Esophagus muscularis mucosa (tissue), 4 donors: ENCODE measurements at regions not wholly inside any gene's neighbourhood (a gene's known extent, or its start where the extent isn't known, plus 50 kb on each side); places are given as distances from the start of the nearest gene placed in this dataset.

Experiments
- DNase-seq: peaks from one replicate; pipeline ENCODE4 v3.0.0-alpha.2; 2017; ENCODE audit errors: extremely low spot score
- H3K27ac ChIP-seq, 4 donors: fragments of 200-600 bp; sonication (generic); replicated peaks in 1 of 4; 1 replicate in 3 of 4; 2 replicates in 1 of 4; pipeline ENCODE4 v1.5.1; 2016 to 2019; ENCODE audit warnings: mild to moderate bottlenecking in 1 of 4
- H3K27me3 ChIP-seq, 4 donors: fragments of 200-600 bp; sonication (generic); one replicate each; pipeline versions ENCODE4 v1.5.1 to v1.6.0; 2016 to 2019
- H3K36me3 ChIP-seq, 4 donors: fragments of 200-600 bp; sonication (generic); one replicate each; pipeline ENCODE4 v1.5.1; 2016 to 2019
- H3K4me1 ChIP-seq, 4 donors: fragments of 200-600 bp; sonication (generic); one replicate each; pipeline ENCODE4 v1.5.1; 2016 to 2019
- H3K4me3 ChIP-seq, 4 donors: fragments of 200-600 bp; sonication (generic); 1 replicate in 2 of 4; 2 replicates in 2 of 4; pipeline ENCODE4 v1.5.1; 2016 to 2019; ENCODE audit warnings: mild to moderate bottlenecking in 4 of 4, moderate library complexity in 1 of 4
- H3K9me3 ChIP-seq, 4 donors: fragments of 200-600 bp; sonication (generic); 1 replicate in 3 of 4; 2 replicates in 1 of 4; pipeline ENCODE4 v1.5.1; 2016 to 2019
- CTCF ChIP-seq, 3 experiments: fragments of 200-600 bp in 2 of 3; fragments of 450-650 bp in 1 of 3; sonication (generic) in 2 of 3; IDR thresholded peaks; one replicate each; pipeline ENCODE4 v1.5.1; 2017 to 2019; ENCODE audit warnings: antibody characterized with exemption in 3 of 3, mild to moderate bottlenecking in 2 of 3, moderate library complexity in 1 of 3
- EP300 ChIP-seq: sonication (generic); formaldehyde crosslinking; IDR thresholded peaks from one replicate; pipeline ENCODE4 v1.6.1; 2017; ENCODE audit warnings: antibody characterized with exemption
- POLR2A ChIP-seq: fragments of 450-650 bp; IDR thresholded peaks from one replicate; pipeline ENCODE4 v1.6.1; 2017; ENCODE audit warnings: antibody characterized with exemption, moderate library complexity, mild to moderate bottlenecking, low read depth
- POLR2AphosphoS5 ChIP-seq, 2 donors: sonication (generic); formaldehyde crosslinking; IDR thresholded peaks; one replicate each; pipeline ENCODE4 v1.6.1; 2017; ENCODE audit warnings: antibody characterized with exemption in 2 of 2
- WGBS: methylation state at CpG from one replicate; pipeline ENCODE4 v1.1.5; 2018; 5-methylcytosine and 5-hydroxymethylcytosine counted together
- intact Hi-C: fragments of 100-400 bp; cut with DNase I; formaldehyde crosslinking; loops from one replicate; pipeline ENCODE4 v1.15.1; 2023

GRCh38 chr5:143566139-143566538, 162.7 kb upstream of the NR3C1 start:
- no peaks in the 10 kb centered on the region for H3K27me3 ChIP-seq
- no peaks in the 10 kb centered on the region for H3K4me1 ChIP-seq
- H3K4me3 ChIP-seq, result no peak overlapping the region
- DNase-seq, result no peak
- H3K9me3 ChIP-seq, result no peaks in the 10 kb centered on the region
- no peak for TF ChIP-seq EP300
- no peak for TF ChIP-seq CTCF (IDR thresholded peaks at IDR 0.05)
- TF ChIP-seq POLR2AphosphoS5 (IDR thresholded peaks at IDR 0.05), result no peak
- TF ChIP-seq POLR2A, result no peak
- intact Hi-C loops, result no loop called here
- H3K36me3 ChIP-seq, result no peaks in the 10 kb centered on the region
- no peak overlapping the region for H3K27ac ChIP-seq
- 100% methylated on average over 2 of the region's 2 CpGs for WGBS

- intact Hi-C loops, result no loop called here
- TF ChIP-seq POLR2A (no peak), POLR2AphosphoS5 (IDR thresholded peaks at IDR 0.05) (no peak), CTCF (IDR thresholded peaks at IDR 0.05) (no peak), EP300 (no peak)
- no peaks in the 10 kb centered on the region for H3K4me1 ChIP-seq
These were observed 160.9 kb upstream of the NR3C1 start for GRCh38 chr5:143564417-143564816.

GRCh38 chr5:143562935-143563334, 159.4 kb upstream of the NR3C1 start:
- intact Hi-C loops, result no loop called here
- Histone ChIP-seq H3K4me1 (peaks cover 0 to 3% (median under 1%) of the 10 kb centered on the region in 4 donors), H3K27me3 (no peaks in the 10 kb centered on the region), H3K9me3 (no peaks in the 10 kb centered on the region), H3K4me3 (no peak overlapping the region), H3K27ac (no peak overlapping the region), H3K36me3 (no peaks in the 10 kb centered on the region)
- TF ChIP-seq CTCF (IDR thresholded peaks at IDR 0.05) (no peak), POLR2AphosphoS5 (IDR thresholded peaks at IDR 0.05) (no peak), EP300 (no peak), POLR2A (no peak)
- 55% methylated on average over 4 of the region's 4 CpGs for WGBS
- DNase-seq, result no peak

More at GRCh38 chr5:143564417-143564816, 160.9 kb upstream of the NR3C1 start:
- DNase-seq, result no peak
- Histone ChIP-seq H3K27ac (no peak overlapping the region), H3K4me3 (no peak overlapping the region), H3K36me3 (no peaks in the 10 kb centered on the region), H3K27me3 (no peaks in the 10 kb centered on the region), H3K9me3 (no peaks in the 10 kb centered on the region)

- no peaks in the 10 kb centered on the region for H3K36me3 ChIP-seq
- 98% methylated on average over 4 of the region's 4 CpGs for WGBS
- DNase-seq, result no peak
- H3K27me3 ChIP-seq, result no peaks in the 10 kb centered on the region
- no peak overlapping the region for H3K4me3 ChIP-seq
- H3K27ac ChIP-seq, result no peak overlapping the region
- no peaks in the 10 kb centered on the region for H3K9me3 ChIP-seq
- intact Hi-C loops, result no loop called here
- peaks cover 7 to 13% (median 11%) of the 10 kb centered on the region in 4 donors for H3K4me1 ChIP-seq
- TF ChIP-seq POLR2A (no peak), POLR2AphosphoS5 (IDR thresholded peaks at IDR 0.05) (no peak), EP300 (no peak), CTCF (IDR thresholded peaks at IDR 0.05) (no peak)
These were observed 157.7 kb upstream of the NR3C1 start for GRCh38 chr5:143561219-143561618.

GRCh38 chr5:143560378-143560777, 156.9 kb upstream of the NR3C1 start:
- 89% methylated on average over 1 of the region's 1 CpG for WGBS
- no peaks in the 10 kb centered on the region for H3K27me3 ChIP-seq
- TF ChIP-seq POLR2A, result no peak
- TF ChIP-seq POLR2AphosphoS5 (IDR thresholded peaks at IDR 0.05), result no peak
- TF ChIP-seq CTCF (IDR thresholded peaks at IDR 0.05), result no peak
- intact Hi-C loops, result no loop called here
- no peak overlapping the region for H3K4me3 ChIP-seq
- DNase-seq, result no peak
- no peaks in the 10 kb centered on the region for H3K9me3 ChIP-seq
- H3K27ac ChIP-seq, result no peak overlapping the region
- peaks cover 7 to 13% (median 11%) of the 10 kb centered on the region in 4 donors for H3K4me1 ChIP-seq
- H3K36me3 ChIP-seq, result no peaks in the 10 kb centered on the region
